Naive thymus-derived CD4-positive, alpha-beta T cell (primary cell): ENCODE measurements at regions not wholly inside any gene's neighbourhood (a gene's known extent, or its start where the extent isn't known, plus 50 kb on each side); places are given as distances from the start of the nearest gene placed in this dataset.

ENCODE experiments used
- ATAC-seq: fragments of 150-1000 bp; cut with Tn5 transposase; 2 replicates; pipeline ENCODE4 v1.10.0; 2021; ENCODE audit warnings: mild to moderate bottlenecking, moderate library complexity
- CTCF ChIA-PET: fragments of 350-600 bp; sonication (Branson Sonifier 250); formaldehyde crosslinking; loops from one replicate; lab custom pipeline; 2021; ENCODE audit warnings: antibody characterized with exemption; lab: Charles Lee
- POLR2A ChIA-PET: fragments of 350-600 bp; sonication (Branson Sonifier 250); formaldehyde crosslinking; loops from one replicate; lab custom pipeline; 2021; ENCODE audit warnings: antibody characterized with exemption, inconsistent platforms; lab: Charles Lee
- DNase-seq, 9 donors: peaks; one replicate each; pipeline versions ENCODE4 v3.0.0 to v3.0.0-alpha.2; 2020 to 2022; ENCODE audit warnings: mixed read lengths in 1 of 9
- H3K27ac ChIP-seq: one replicate; pipeline ENCODE4 v1.7.0; 2013; ENCODE audit warnings: mild to moderate bottlenecking, low read depth, low read length, moderate library complexity
- H3K27me3 ChIP-seq, 2 donors: one replicate each; pipeline ENCODE4 v1.7.0; 2013; ENCODE audit warnings: low read length in 2 of 2, mild to moderate bottlenecking in 2 of 2, moderate library complexity in 2 of 2; ENCODE audit not compliant: control insufficient read depth in 2 of 2, insufficient read depth in 2 of 2
- H3K36me3 ChIP-seq, 3 experiments: 1 replicate in 2 of 3; 2 replicates in 1 of 3; pipeline ENCODE4 v1.7.0; 2013; ENCODE audit warnings: low read length in 3 of 3, mild to moderate bottlenecking in 3 of 3, moderate library complexity in 1 of 3; ENCODE audit not compliant: insufficient read depth in 3 of 3, control insufficient read depth in 2 of 3
- H3K4me1 ChIP-seq, 2 donors: one replicate each; pipeline ENCODE4 v1.7.0; 2013; ENCODE audit warnings: low read length in 2 of 2, mild to moderate bottlenecking in 2 of 2, moderate library complexity in 1 of 2; ENCODE audit not compliant: control insufficient read depth in 2 of 2, insufficient read depth in 2 of 2
- H3K4me3 ChIP-seq: 2 replicates; pipeline ENCODE4 v1.7.0; 2013; ENCODE audit warnings: mild to moderate bottlenecking, low read length
- H3K9me3 ChIP-seq, 3 experiments: 1 replicate in 2 of 3; 2 replicates in 1 of 3; pipeline ENCODE4 v1.7.0; 2013; ENCODE audit warnings: low read length in 3 of 3; ENCODE audit not compliant: control insufficient read depth in 2 of 3
- H3K27ac Mint-ChIP-seq, 9 donors: one replicate each; pipeline ENCODE4 v1.8.0; 2020 to 2022; ENCODE audit warnings: mixed read lengths in 9 of 9, mild to moderate bottlenecking in 8 of 9, moderate library complexity in 5 of 9, inconsistent platforms in 2 of 9
- H3K27me3 Mint-ChIP-seq, 5 donors: one replicate each; pipeline ENCODE4 v1.8.0; 2021 to 2022; ENCODE audit warnings: mixed read lengths in 5 of 5, mild to moderate bottlenecking in 1 of 5
- H3K36me3 Mint-ChIP-seq, 5 donors: one replicate each; pipeline ENCODE4 v1.8.0; 2020 to 2022; ENCODE audit warnings: mixed read lengths in 5 of 5, mild to moderate bottlenecking in 3 of 5, inconsistent platforms in 1 of 5
- H3K4me1 Mint-ChIP-seq, 7 donors: one replicate each; pipeline ENCODE4 v1.8.0; 2020 to 2022; ENCODE audit warnings: mixed read lengths in 7 of 7, mild to moderate bottlenecking in 3 of 7, inconsistent platforms in 1 of 7
- H3K4me3 Mint-ChIP-seq, 10 donors: one replicate each; pipeline ENCODE4 v1.8.0; 2020 to 2022; ENCODE audit warnings: mild to moderate bottlenecking in 10 of 10, mixed read lengths in 10 of 10, moderate library complexity in 6 of 10, inconsistent platforms in 2 of 10
- H3K9me3 Mint-ChIP-seq, 11 donors: one replicate each; pipeline ENCODE4 v1.8.0; 2020 to 2022; ENCODE audit warnings: mixed read lengths in 11 of 11, mild to moderate bottlenecking in 4 of 11, inconsistent platforms in 1 of 11, moderate library complexity in 1 of 11
- intact Hi-C, 2 donors: fragments of 100-400 bp; cut with micrococcal nuclease; formaldehyde crosslinking; loops; one replicate each; pipeline ENCODE4 v1.15.1; 2023

GRCh38 chr2:153604133-153604532, 125.6 kb upstream of the RPRM start:
- no peaks in the 10 kb centered on the region for H3K27me3 Mint-ChIP-seq
- Histone ChIP-seq H3K27me3 (no peaks in the 10 kb centered on the region), H3K27ac (no peak overlapping the region), H3K4me3 (no peak overlapping the region), H3K36me3 (no peaks in the 10 kb centered on the region), H3K4me1 (no peaks in the 10 kb centered on the region), H3K9me3 (no peaks in the 10 kb centered on the region)
- H3K27ac Mint-ChIP-seq: no peak overlapping the region
- H3K36me3 Mint-ChIP-seq: no peaks in the 10 kb centered on the region
- ATAC-seq (no peak), DNase-seq (no peak)
- no peaks in the 10 kb centered on the region for H3K4me1 Mint-ChIP-seq
- peaks cover 0 to 4% (median 0%) of the 10 kb centered on the region in 11 donors for H3K9me3 Mint-ChIP-seq
- no peak overlapping the region for H3K4me3 Mint-ChIP-seq
- intact Hi-C loops: no loop called here
- ChIA-PET POLR2A (no interaction called here), CTCF (no interaction called here)

DNA sequence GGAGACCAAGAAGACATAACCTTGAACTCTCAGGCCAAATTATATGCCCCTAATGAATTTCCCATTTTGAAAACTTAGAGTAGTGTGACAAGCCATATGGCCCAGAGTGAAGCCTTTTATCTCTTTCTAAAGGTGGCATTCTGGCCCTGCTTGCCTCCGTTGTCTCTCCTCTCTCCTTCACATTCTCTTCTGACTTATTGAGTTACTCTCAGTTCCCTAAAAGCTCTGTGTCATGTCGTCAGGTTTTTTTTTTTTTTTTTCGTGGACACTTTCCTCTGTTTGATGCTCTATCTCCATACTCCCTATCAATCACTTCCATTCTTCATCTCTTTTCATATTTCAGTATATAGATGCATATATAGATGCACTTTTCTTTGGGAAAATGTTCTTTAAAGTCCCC, 128.1 kb upstream of the RPRM start:
- intact Hi-C loops: no loop called here
- no peak overlapping the region for H3K4me3 ChIP-seq
- no peaks in the 10 kb centered on the region for H3K36me3 ChIP-seq
- Mint-ChIP-seq H3K4me3 (no peak overlapping the region), H3K9me3 (peaks cover 0 to 6% (median 0%) of the 10 kb centered on the region in 11 donors), H3K36me3 (no peaks in the 10 kb centered on the region), H3K27me3 (no peaks in the 10 kb centered on the region), H3K27ac (no peak overlapping the region), H3K4me1 (peaks cover 0 to 2% (median 0%) of the 10 kb centered on the region in 7 donors)
- POLR2A ChIA-PET: no interaction called here
- no peaks in the 10 kb centered on the region for H3K4me1 ChIP-seq
- no peaks in the 10 kb centered on the region for H3K27me3 ChIP-seq
- CTCF ChIA-PET: no interaction called here
- no peaks in the 10 kb centered on the region for H3K9me3 ChIP-seq
- DNase-seq (no peak), ATAC-seq (no peak)
- H3K27ac ChIP-seq: no peak overlapping the region

DNA sequence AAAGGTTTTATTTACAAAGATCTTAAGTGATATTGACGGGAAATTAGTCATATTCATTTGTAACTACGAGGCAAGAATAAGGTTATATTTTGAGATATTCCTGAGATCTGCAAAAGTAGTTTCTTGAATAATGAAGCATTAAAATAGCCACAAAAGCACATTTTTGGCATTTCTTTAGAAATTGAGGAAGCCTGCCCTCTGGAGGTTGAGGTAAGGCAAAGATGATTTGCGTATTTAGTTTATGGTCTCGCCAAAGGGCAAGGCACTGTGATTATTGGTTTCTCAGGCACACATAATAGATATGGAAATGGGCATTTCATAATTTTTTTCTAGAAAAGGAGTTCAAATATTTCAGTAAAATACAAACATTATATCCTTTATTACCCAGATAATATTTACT, 143.7 kb upstream of the RPRM start:
- no peaks in the 10 kb centered on the region for H3K9me3 ChIP-seq
- no peak overlapping the region for H3K4me3 ChIP-seq
- H3K27ac ChIP-seq: no peak overlapping the region
- DNase-seq (no peak), ATAC-seq (no peak)
- Mint-ChIP-seq H3K27me3 (no peaks in the 10 kb centered on the region), H3K9me3 (peaks cover 0 to 44% (median 6%) of the 10 kb centered on the region in 11 donors), H3K4me1 (no peaks in the 10 kb centered on the region), H3K27ac (no peak overlapping the region), H3K36me3 (no peaks in the 10 kb centered on the region), H3K4me3 (no peak overlapping the region)
- ChIA-PET POLR2A (no interaction called here), CTCF (no interaction called here)
- H3K36me3 ChIP-seq: no peaks in the 10 kb centered on the region
- intact Hi-C loops: no loop called here
- H3K4me1 ChIP-seq: no peaks in the 10 kb centered on the region
- no peaks in the 10 kb centered on the region for H3K27me3 ChIP-seq

DNA sequence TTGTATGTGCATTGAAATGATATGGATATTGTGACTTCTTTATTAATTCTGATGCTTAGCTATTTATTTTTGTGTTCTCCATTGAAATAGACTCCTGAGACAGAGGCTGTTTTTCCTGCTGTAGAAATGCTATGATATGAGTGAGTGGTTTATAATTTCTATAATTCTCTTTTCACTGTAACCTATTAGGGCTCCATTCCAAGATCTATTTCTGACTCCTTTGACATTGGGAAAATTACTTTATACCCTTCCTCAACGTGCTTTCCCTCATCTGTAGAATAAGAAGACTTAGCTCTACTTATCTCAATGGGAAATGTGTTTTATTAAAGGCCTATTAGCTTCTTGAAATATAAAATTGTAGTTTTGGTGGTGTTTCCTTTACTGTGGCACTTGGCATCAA, 144.5 kb upstream of the RPRM start:
- no peak overlapping the region for H3K4me3 ChIP-seq
- Mint-ChIP-seq H3K36me3 (no peaks in the 10 kb centered on the region), H3K4me3 (no peak overlapping the region), H3K9me3 (peaks cover 0 to 38% (median 6%) of the 10 kb centered on the region in 11 donors), H3K4me1 (no peaks in the 10 kb centered on the region), H3K27ac (no peak overlapping the region), H3K27me3 (no peaks in the 10 kb centered on the region)
- H3K4me1 ChIP-seq: no peaks in the 10 kb centered on the region
- ChIA-PET CTCF (no interaction called here), POLR2A (no interaction called here)
- H3K36me3 ChIP-seq: no peaks in the 10 kb centered on the region
- H3K27me3 ChIP-seq: no peaks in the 10 kb centered on the region
- DNase-seq: no peak
- no peak for ATAC-seq
- no peaks in the 10 kb centered on the region for H3K9me3 ChIP-seq
- no peak overlapping the region for H3K27ac ChIP-seq
- intact Hi-C loops: no loop called here

DNA sequence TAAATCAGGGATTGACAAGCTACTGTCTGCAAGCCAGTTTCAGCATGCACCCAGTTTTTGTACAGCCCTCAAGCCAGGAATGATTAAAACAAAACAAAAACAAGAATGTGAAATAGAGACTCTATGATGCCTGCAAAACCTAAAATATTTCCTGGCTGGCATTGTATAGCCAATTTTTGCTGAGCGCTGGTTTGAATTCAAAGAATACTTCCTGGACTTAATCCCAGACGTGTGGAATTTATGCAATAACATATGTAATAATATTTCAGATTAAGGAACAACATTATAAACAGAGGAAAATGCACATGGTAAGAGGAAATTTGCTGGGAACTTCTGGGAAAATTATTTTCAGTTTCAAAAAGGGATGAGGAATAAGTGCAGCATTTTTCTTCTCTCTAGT, 148.1 kb upstream of the RPRM start:
- intact Hi-C loops: no loop called here

GRCh38 chr2:153635494-153635893, 156.9 kb upstream of the RPRM start:
- ATAC-seq (no peak), DNase-seq (no peak)
- H3K4me1 Mint-ChIP-seq: peaks cover 0 to 1% (median 0%) of the 10 kb centered on the region in 7 donors
- Histone ChIP-seq H3K36me3 (no peaks in the 10 kb centered on the region), H3K4me1 (no peaks in the 10 kb centered on the region), H3K27ac (no peak overlapping the region), H3K4me3 (no peak overlapping the region), H3K27me3 (no peaks in the 10 kb centered on the region), H3K9me3 (no peaks in the 10 kb centered on the region)
- H3K4me3 Mint-ChIP-seq: no peak overlapping the region
- no peaks in the 10 kb centered on the region for H3K27me3 Mint-ChIP-seq
- intact Hi-C loops: no loop called here
- POLR2A ChIA-PET: no interaction called here
- CTCF ChIA-PET: no interaction called here
- peaks cover 2 to 30% (median 7%) of the 10 kb centered on the region in 11 donors for H3K9me3 Mint-ChIP-seq
- H3K27ac Mint-ChIP-seq: no peak overlapping the region
- peaks cover 0 to 3% (median 0%) of the 10 kb centered on the region in 5 donors for H3K36me3 Mint-ChIP-seq

More for the DNA sequence above, 148.1 kb upstream of the RPRM start:
- POLR2A ChIA-PET: no interaction called here
- Histone ChIP-seq H3K27ac (no peak overlapping the region), H3K4me3 (no peak overlapping the region), H3K27me3 (no peaks in the 10 kb centered on the region), H3K36me3 (no peaks in the 10 kb centered on the region), H3K4me1 (no peaks in the 10 kb centered on the region), H3K9me3 (no peaks in the 10 kb centered on the region)
- Mint-ChIP-seq H3K4me1 (no peaks in the 10 kb centered on the region), H3K36me3 (peaks cover 0 to 3% (median 0%) of the 10 kb centered on the region in 5 donors), H3K4me3 (no peak overlapping the region), H3K9me3 (peaks cover 0 to 19% (median 4%) of the 10 kb centered on the region in 11 donors), H3K27me3 (no peaks in the 10 kb centered on the region), H3K27ac (no peak overlapping the region)
- DNase-seq (no peak), ATAC-seq (no peak)
- CTCF ChIA-PET: no interaction called here

GRCh38 chr2:153641046-153641445, 162.5 kb upstream of the RPRM start:
- H3K36me3 ChIP-seq: no peaks in the 10 kb centered on the region
- POLR2A ChIA-PET: no interaction called here
- H3K4me1 Mint-ChIP-seq: peaks cover 0 to 1% (median 0%) of the 10 kb centered on the region in 7 donors

More at GRCh38 chr2:153641046-153641445, 162.5 kb upstream of the RPRM start:
- Mint-ChIP-seq H3K27me3 (no peaks in the 10 kb centered on the region), H3K4me3 (no peak overlapping the region), H3K9me3 (peaks cover 0 to 21% (median 3%) of the 10 kb centered on the region in 11 donors), H3K27ac (no peak overlapping the region), H3K36me3 (no peaks in the 10 kb centered on the region)
- no peak overlapping the region for H3K4me3 ChIP-seq
- no peaks in the 10 kb centered on the region for H3K27me3 ChIP-seq
- H3K4me1 ChIP-seq: no peaks in the 10 kb centered on the region
- no peaks in the 10 kb centered on the region for H3K9me3 ChIP-seq
- CTCF ChIA-PET: no interaction called here
- no peak for ATAC-seq
- intact Hi-C loops: no loop called here
- no peak for DNase-seq
- H3K27ac ChIP-seq: no peak overlapping the region
